ENCODE measurements at regions not wholly inside any gene's neighbourhood (a gene's known extent, or its start where the extent isn't known, plus 50 kb on each side); places are given as distances from the start of the nearest gene placed in this dataset.
"Not testable (repeated sequence)": the region's sequence is repeated elsewhere in the genome, so short reads cannot be mapped to it uniquely, and the experiment has no call there.

DNA sequence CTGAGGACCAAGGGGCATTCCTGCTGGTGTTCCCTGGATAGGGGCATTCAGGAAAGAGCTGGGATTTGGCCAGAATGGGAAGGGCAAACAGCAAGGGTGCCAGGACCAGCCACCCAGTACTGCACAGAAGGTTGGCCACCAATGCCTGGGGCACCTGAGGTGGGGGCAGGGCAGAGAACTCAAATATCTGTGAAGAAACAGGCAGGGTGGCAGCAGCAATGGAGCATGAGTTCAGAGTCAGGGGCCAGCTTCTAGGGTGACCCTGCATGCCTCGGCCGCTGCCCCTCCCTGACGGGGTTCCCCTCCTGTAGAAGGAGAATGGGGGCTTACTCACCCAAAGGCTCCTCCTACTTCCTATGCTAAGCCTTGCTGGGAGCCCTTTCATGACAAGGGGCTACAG, 79.3 kb upstream of the SHANK2 start:
- DNase-seq = no peak

GRCh38 chr11:71330996-71331395, 78.6 kb upstream of the SHANK2 start:
- no peak for DNase-seq

GRCh38 chr11:71330349-71330748, 78.0 kb upstream of the SHANK2 start:
- DNase-seq = no peak

DNA sequence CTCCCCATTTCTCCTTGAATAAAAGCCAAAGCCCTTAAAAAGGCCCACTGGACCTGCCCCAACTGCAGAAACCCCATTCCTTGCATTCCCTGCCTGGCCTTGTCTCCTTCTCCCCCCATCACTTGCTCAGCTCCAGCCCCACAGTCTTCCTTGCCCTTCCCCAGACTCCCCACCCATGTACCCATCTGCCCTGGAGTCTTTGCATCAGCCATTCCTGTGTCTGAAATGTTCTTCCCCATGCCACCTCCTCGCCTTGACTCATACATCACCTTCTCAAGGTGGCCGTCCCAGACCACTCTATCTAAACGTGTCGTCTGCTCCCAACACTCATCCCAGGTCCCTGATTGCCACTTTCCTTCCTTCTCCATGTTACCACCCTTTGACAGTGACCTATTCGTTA, 77.4 kb upstream of the SHANK2 start:
- no peak for DNase-seq

DNA sequence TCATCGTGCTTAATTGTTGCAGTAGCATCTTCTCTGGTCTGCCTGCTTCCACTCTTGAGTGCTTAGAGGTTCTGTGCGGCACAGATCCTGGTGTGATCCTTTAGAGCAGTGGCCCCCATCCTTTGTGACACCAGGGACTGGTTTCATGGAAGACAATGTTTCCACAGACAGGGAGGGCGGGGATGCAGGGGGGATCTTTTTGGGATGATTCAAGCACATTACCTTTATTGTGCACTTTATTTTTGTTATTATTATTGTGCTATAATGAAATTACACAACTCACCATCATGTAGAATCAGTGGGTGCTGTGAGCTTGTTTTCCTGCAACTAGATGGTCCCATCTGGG, 76.8 kb upstream of the SHANK2 start:
- no peak for DNase-seq

GRCh38 chr11:71327156-71328085, 75.0 kb upstream of the SHANK2 start:
- no peak for DNase-seq

GRCh38 chr11:71326328-71326940, 74.1 kb upstream of the SHANK2 start:
- no peak for DNase-seq

GRCh38 chr11:71325418-71326327, 73.3 kb upstream of the SHANK2 start:
- no peak for DNase-seq

GRCh38 chr11:71324788-71325417, 72.5 kb upstream of the SHANK2 start:
- DNase-seq = no peak

- DNase-seq = no peak
Measured at GRCh38 chr11:71323876-71324526, 71.6 kb upstream of the SHANK2 start.

GRCh38 chr11:71322861-71323582, 70.6 kb upstream of the SHANK2 start:
- DNase-seq = no peak

DNA sequence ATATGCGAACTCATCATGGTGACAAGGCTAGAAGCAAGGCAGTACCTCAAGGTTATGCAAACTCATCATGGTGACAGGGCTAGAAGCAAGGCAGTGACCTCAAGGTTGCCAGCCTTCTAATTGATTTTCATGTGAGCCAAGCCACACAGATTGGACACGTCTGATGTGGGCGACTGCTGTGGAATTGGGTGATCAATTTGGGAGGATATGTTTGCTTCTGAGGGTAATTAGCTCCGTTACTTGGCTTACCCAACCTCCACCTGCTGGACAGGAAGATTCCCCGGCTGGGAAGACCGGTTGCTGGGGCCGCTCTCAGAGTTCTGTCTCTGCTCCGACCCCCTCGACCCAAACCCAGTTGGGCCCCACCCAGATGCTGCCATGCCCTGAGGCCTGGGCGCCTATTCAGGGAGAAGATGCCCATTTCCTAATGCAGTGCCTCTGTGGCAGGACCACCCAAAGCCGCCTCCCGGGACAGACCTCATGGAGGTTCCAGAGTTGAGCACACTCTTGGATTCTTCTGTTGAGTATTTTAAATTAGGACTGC, 69.9 kb upstream of the SHANK2 start:
- DNase-seq = no peak

- DNase-seq = no peak
Measured at GRCh38 chr11:71321433-71322191, 69.2 kb upstream of the SHANK2 start.

DNA sequence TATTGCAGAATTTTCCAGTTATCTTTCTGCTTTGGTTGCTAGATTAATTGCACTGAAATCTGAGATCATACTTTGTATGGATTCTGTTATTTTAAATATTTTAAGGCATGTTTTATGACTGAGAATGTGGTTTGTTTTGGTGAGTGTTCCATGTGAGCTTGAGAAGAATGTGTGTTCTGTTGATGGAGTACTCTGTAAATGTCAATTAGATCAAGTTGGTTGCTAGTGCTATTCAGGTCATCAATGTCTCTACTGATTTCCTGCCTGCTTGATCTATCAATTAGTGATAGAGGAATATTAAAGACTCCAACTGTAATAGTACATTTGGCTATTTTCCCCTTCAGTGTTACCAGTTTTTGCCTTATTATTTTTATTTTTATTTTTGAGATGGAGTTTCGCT, 64.3 kb upstream of the SHANK2 start:
- no peak for DNase-seq

DNA sequence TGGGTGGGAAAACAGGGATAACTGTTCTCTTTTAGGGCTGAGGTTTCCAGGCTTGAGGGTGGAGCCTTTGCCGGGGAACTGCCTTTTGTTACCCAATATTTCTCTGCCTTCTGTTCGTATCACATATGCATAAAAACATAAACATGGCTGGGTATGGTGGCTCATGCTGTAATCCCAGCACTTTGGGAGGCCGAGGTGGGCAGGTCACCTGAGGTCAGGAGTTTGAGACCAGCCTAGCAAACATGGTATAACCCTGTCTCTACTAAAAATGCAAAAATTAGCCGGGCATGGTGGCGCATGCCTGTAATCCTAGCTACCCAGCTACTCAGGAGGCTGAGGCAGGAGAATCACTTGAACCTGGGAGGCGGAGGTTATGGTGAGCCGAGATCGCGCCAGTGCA, 60.2 kb upstream of the SHANK2 start:
- not testable (repeated sequence) for DNase-seq

GRCh38 chr11:71311928-71312510, 59.6 kb upstream of the SHANK2 start:
- no peak for DNase-seq

DNA sequence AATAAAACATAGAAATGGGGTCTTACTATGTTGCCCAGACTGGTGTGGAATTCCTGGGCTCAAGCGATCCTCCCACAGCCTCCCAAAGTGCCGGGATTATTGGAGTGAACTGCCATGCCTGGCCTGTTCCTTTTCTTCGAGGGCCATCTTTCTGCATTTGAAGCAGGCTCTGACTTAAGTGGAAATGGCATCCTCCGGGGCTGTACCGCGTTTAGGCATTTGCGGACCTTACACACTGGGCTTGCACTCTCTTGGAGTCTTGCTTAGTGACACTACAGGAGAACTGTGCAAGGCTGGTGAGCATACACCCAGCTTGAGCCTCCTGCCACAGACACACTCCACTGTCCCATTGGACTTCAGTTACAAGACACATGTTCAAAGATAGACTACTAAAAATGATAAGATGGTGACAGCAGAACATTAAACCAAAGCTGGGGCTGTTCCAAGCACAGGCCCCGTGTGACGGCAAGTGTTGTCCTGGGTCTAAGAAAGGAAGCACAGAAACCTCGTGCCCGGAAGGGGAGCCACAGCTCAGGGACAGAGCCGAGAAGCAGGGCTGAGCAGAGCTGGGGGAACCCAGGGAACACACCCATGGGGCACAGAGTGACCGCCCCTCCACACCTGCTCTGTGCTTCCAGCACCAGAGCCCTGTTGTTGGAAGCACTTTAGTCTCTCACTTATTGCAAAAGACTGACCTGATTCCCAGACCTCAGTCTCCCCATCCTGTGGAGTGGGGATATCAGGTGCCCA, 59.0 kb upstream of the SHANK2 start:
- no peak for DNase-seq

DNA sequence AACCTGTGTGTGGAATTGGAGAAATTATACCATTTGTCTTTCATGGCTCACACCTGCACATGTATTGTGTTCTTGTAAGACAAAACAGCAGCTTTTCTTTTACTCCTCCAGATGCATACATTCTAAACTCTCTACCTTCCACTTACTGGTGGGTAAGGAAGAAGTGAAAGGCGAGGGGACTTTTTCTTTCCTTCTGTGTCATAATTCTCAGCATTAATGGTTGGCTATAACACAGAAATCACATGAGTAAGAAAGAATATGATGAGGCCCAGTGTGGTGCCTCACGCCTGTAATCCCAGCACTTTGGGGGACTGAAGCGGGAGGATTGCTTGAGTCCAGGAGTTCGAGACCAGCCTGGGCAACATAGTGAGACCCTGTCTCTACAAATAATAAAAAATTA, 57.8 kb upstream of the SHANK2 start:
- DNase-seq = no peak

DNA sequence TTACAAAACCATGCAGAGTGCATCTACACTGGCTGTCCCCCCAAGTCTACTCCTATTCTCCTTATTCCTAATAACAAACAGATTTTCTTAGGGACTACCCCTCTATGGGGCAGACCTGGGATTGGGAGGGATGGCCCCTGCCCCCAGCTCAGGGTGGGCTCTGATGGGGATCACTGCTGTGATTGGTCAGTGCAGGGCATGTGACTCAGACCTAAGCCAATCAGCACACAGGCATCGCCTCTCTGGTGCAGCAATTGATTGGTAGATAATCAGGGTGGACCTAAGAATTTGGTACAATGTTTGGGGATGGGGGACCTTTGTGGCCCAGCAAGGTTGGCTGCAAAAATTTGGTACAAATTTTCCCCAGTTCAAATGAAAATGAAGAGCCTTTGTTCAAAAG, 57.2 kb upstream of the SHANK2 start:
- no peak for DNase-seq

DNA sequence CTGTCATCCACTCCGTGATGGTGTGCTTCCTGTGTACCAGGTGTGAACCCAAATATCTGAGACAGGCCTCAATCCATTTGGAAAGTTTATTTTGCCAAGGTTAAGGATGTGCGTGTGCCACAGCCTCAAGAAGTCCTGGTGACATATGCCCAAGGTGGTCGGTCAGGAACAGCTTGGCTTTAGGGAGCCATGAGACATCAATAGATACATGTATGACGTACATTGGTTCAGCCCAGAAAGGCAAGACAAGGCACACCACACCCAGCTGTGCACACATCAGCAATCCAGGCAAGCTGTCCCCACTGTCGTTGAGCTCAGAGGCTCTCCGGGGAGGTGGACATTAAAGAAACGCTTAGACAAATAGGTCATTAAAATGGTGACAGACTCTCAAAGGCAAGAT, 56.8 kb upstream of the SHANK2 start:
- DNase-seq = no peak

Measured in NCI-H1436 (cell line).